ENCODE measurements at regions not wholly inside any gene's neighbourhood (a gene's known extent, or its start where the extent isn't known, plus 50 kb on each side); places are given as distances from the start of the nearest gene placed in this dataset.

GRCh38 chr2:65564299-65564698, 131.9 kb upstream of the SPRED2 start:
- DNase-seq (ENCODE audit: low read depth in 4 of 4, low spot score in 3 of 4): no peak

GRCh38 chr2:65562890-65563289, 130.5 kb upstream of the SPRED2 start:
- no peak for DNase-seq (ENCODE audit: low read depth in 4 of 4, low spot score in 3 of 4)

GRCh38 chr2:65558743-65559142, 126.3 kb upstream of the SPRED2 start:
- DNase-seq (ENCODE audit: low read depth in 4 of 4, low spot score in 3 of 4): no peak

GRCh38 chr2:65557616-65558573, 125.5 kb upstream of the SPRED2 start:
- no peak for DNase-seq (ENCODE audit: low read depth in 4 of 4, low spot score in 3 of 4)

GRCh38 chr2:65554765-65555591, 122.6 kb upstream of the SPRED2 start:
- no peak for DNase-seq (ENCODE audit: low read depth in 4 of 4, low spot score in 3 of 4)

GRCh38 chr2:65553504-65554074, 121.2 kb upstream of the SPRED2 start:
- DNase-seq (ENCODE audit: low read depth in 4 of 4, low spot score in 3 of 4): no peak

- DNase-seq (ENCODE audit: low read depth in 4 of 4, low spot score in 3 of 4): no peak
Measured at GRCh38 chr2:65551528-65551927, 119.1 kb upstream of the SPRED2 start.

GRCh38 chr2:65550246-65550645, 117.8 kb upstream of the SPRED2 start:
- no peak for DNase-seq (ENCODE audit: low read depth in 4 of 4, low spot score in 3 of 4)

GRCh38 chr2:65549631-65550030, 117.2 kb upstream of the SPRED2 start:
- DNase-seq (ENCODE audit: low read depth in 4 of 4, low spot score in 3 of 4): no peak

- DNase-seq (ENCODE audit: low read depth in 4 of 4, low spot score in 3 of 4): peak in 2 of 4 donors; percentile 22 to 43
Measured at GRCh38 chr2:65549257-65549627, 116.8 kb upstream of the SPRED2 start.

- no peak for DNase-seq (ENCODE audit: low read depth in 4 of 4, low spot score in 3 of 4)
Measured at GRCh38 chr2:65548576-65549256, 116.3 kb upstream of the SPRED2 start.

GRCh38 chr2:65548064-65548463, 115.7 kb upstream of the SPRED2 start:
- no peak for DNase-seq (ENCODE audit: low read depth in 4 of 4, low spot score in 3 of 4)

GRCh38 chr2:65545837-65546805, 113.7 kb upstream of the SPRED2 start:
- no peak for DNase-seq (ENCODE audit: low read depth in 4 of 4, low spot score in 3 of 4)

- no peak for DNase-seq (ENCODE audit: low read depth in 4 of 4, low spot score in 3 of 4)
Measured at GRCh38 chr2:65541773-65542172, 109.4 kb upstream of the SPRED2 start.

- no peak for DNase-seq (ENCODE audit: low read depth in 4 of 4, low spot score in 3 of 4)
Measured at GRCh38 chr2:65539633-65540032, 107.2 kb upstream of the SPRED2 start.

GRCh38 chr2:65537651-65538385, 105.4 kb upstream of the SPRED2 start:
- no peak for DNase-seq (ENCODE audit: low read depth in 4 of 4, low spot score in 3 of 4)

- no peak for DNase-seq (ENCODE audit: low read depth in 4 of 4, low spot score in 3 of 4)
Measured at GRCh38 chr2:65536596-65536995, 104.2 kb upstream of the SPRED2 start.

GRCh38 chr2:65532937-65533336, 100.5 kb upstream of the SPRED2 start:
- DNase-seq (ENCODE audit: low read depth in 4 of 4, low spot score in 3 of 4): no peak

GRCh38 chr2:65532326-65532725, 99.9 kb upstream of the SPRED2 start:
- no peak for DNase-seq (ENCODE audit: low read depth in 4 of 4, low spot score in 3 of 4)
